CD4-positive, alpha-beta T cell treated with Interleukin-4 for 4 hours (primary cell): ENCODE measurements at regions not wholly inside any gene's neighbourhood (a gene's known extent, or its start where the extent isn't known, plus 50 kb on each side); places are given as distances from the start of the nearest gene placed in this dataset.
A peak's percentile ranks its signal among the peaks of the same experiment; 100 is the strongest.

Experiments used
- DNase-seq: peaks from one replicate; pipeline ENCODE4 v3.0.0-alpha.2; 2020

- DNase-seq: no peak
These were observed 264.5 kb upstream of the CAMK1G start for GRCh38 chr1:209319057-209319432.

- no peak for DNase-seq
These were observed 264.0 kb upstream of the CAMK1G start for GRCh38 chr1:209319549-209319948.

DNA sequence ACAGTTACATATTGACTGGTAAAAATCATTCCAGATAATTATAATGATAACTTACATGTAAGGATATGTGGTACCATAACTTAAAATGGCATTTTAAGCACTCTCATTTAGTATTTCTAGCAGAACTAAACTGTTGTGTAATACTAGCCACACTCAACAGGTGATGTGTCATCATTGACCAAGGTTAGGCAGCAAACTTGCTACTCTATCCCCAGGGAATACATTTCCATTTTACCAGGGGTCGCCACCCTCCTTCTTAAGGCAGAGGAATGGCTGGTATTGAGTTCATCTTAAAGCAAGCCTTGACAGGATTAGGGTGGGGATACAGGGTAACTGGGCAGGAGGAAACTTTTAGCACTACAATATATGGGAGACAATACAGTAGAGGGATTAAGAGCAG lies 259.8 kb upstream of the CAMK1G start:
- no peak for DNase-seq

DNA sequence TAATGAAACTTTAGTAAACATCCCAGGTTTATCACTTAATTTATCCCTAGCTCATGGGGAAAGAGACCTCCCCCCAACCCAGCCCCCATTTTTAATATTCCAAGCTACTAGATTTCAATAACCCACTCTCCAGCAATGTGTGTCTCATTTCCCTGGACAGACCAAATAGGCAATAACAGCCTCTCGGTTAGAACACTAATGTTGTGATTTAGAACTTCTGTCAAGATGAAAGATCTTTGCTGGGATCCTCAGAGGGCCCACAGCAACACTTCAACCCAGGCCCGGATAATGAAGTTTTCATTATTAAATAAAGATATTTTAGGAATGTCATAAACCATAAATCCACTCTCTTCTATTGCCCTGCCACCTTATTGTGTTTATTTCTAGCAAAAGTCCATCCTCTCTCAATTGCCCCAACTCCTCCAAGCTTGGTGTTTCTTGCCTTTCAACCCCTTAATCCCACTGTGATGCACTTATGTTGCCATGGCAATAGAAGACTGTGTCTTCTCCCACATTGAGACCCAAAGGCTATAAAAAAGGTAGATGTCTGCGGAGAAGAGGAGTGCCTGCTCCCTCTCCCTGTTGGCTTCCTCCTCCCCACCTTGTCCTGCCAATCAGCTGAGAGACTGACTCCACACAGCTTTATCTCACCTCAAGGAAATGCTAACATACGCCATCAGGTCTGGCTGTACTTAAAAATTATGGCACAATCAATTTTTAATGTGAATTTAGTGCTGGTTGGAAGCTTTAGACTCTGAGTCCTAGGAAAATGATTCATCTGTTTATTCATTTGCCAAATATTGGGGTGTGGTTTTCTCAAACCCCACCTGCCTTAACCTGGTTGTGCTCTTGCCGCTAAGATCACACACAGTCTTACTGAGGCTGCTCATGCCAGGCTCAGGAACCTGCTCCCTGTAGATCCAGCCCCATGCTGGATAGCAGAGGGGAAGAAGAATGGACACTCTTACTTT lies 258.3 kb upstream of the CAMK1G start:
- no peak for DNase-seq

GRCh38 chr1:209326076-209326475 lies 257.4 kb upstream of the CAMK1G start:
- no peak for DNase-seq

- DNase-seq: no peak
These were observed 256.7 kb upstream of the CAMK1G start for GRCh38 chr1:209326831-209327230.

DNA sequence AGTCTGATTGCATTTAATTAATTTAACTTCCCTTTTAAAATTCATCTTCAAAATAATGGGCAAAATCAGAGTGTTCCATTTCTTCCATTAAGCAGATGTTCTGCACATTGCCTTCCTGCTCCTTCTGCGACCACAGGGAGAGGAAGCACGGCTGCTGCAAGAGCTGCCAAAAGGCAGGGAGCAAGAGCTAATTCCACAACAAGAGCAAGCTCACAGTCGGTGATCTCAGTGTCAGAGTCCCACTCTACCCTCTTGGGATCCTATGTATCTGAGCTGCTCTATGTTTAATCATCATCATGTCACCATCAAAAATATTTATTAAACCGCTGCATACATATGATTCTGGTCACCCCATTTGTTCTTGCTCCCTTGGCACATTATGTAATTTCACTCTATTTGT lies 255.3 kb upstream of the CAMK1G start:
- DNase-seq: no peak

- no peak for DNase-seq
These were observed 248.3 kb upstream of the CAMK1G start for GRCh38 chr1:209335178-209335577.

GRCh38 chr1:209341146-209341545 lies 242.4 kb upstream of the CAMK1G start:
- DNase-seq: no peak

- DNase-seq: no peak
These were observed 241.7 kb upstream of the CAMK1G start for GRCh38 chr1:209341673-209342420.

GRCh38 chr1:209342441-209343175 lies 240.9 kb upstream of the CAMK1G start:
- DNase-seq: no peak

GRCh38 chr1:209343511-209343910 lies 240.0 kb upstream of the CAMK1G start:
- no peak for DNase-seq

- no peak for DNase-seq
These were observed 239.4 kb upstream of the CAMK1G start for GRCh38 chr1:209344156-209344555.

- no peak for DNase-seq
These were observed 233.9 kb upstream of the CAMK1G start for GRCh38 chr1:209349363-209350308.

DNA sequence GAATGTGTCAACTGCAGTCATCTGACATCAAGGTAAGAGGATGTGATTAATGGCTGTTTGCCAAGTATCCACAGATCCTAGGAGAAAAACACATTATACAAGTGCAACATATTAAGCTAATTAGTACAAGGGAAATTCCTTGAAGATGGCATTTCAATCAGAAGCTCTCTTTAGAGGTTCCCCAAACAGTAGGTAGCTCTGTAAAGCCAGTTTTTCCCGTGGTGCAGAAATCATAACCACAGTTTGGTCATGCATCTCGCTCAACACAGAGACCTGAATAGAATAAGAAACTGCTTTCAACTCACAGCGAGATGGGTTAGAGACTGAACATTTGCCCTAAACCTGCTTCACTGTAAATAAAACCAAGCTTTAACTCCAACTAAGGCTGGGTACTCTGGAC lies 230.5 kb upstream of the CAMK1G start:
- no peak for DNase-seq

DNA sequence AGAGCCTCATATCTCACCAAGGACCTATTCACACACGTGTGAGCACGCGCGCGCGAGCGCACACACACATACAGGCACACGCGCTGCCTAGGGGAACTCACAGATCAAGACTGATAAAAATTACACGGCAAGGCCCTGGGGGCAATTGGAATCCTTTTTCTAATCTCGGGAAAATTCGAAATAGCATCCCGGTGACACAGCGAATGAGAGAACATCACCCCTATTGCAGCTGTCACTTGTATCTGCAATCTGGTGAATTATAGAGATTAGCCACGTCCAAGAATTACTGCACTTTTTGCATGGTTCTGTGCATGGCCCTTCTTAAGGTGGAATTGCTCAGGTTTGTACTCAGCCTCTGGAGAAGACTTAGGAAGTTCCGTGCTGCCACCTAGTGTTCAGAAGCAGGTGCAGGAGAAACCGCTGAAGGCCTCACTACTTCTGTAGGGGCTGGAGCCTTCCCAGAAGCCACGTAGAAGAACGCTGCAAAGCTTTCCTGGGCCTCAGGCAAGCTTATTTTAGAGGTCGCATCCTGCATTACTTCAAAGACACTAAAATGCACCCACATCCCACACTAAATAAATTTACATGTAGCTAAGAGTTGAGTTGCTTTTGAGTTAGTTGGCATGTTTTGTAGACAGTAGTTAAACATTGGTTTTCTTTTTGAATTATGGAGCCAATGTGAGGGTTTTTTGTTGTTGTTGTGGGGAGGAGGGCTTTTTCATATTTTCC lies 229.2 kb upstream of the CAMK1G start:
- DNase-seq: peak; percentile 48

- DNase-seq: no peak
These were observed 228.7 kb upstream of the CAMK1G start for GRCh38 chr1:209354840-209355165.

DNA sequence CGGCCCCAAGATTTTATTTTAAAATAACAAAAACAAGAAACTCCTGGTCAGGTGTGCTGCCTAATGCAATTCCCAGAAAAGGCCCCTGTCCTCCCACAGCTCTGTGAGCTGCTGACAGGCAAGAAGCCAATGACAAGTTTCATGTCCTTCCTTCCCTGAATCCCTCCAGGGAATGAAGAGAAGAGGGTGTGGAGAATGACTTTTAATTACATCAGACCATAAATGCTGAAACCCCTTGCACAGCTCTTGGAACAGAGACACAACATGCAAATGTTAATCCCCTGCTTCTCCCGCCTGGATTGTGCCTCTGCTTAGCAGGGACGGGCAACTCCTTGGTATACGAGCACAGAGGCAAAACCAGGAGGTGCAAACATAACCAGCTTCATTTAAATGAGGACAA lies 228.1 kb upstream of the CAMK1G start:
- no peak for DNase-seq

DNA sequence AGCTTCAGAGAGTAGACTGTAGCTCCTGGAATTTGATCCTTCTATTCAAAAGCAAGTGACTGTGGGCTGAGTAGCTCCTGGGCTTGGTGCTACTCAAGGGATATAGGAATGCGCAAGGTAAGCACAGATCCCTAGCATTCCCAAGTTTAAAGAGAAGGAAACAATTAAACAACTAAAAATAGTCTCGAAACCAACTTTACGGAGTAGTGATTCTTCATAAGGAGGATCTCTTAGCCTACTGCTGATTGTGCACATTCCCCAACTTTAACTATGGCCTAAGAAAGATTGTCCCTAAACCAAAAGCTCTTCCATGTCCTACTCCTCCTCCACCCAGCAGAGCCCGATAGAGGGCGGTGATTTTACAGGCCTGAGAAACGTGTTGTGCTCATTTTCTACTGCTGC lies 226.5 kb upstream of the CAMK1G start:
- no peak for DNase-seq

- no peak for DNase-seq
These were observed 220.4 kb upstream of the CAMK1G start for GRCh38 chr1:209363112-209363511.

DNA sequence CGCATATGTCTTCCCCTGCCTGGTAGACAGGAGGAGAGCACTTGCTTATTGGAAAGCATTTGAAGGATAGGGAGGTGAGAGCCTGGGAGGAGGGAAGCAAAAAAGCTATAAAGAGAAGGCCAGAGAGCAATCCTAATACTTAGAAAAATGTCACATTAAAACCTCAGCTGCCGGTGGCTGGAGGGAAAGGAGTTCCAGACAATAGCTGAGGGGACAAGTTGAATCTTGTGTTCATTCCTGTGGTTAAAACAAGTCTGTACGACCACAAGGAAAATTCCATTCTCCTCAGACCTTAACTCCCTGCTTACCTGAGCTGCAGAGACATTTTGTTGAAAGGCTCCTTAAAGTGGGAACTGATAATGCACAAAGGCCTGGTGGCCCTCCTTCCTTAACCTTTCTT lies 218.8 kb upstream of the CAMK1G start:
- no peak for DNase-seq
